VCaP (cell line): ENCODE measurements at regions not wholly inside any gene's neighbourhood (a gene's known extent, or its start where the extent isn't known, plus 50 kb on each side); places are given as distances from the start of the nearest gene placed in this dataset.
"Not testable (repeated sequence)": the region's sequence is repeated elsewhere in the genome, so short reads cannot be mapped to it uniquely, and the experiment has no call there.

Source experiments
- H3K27ac ChIP-seq: fragments of 450-650 bp; 2 replicates; pipeline ENCODE4 v1.5.1; 2017
- CTCF ChIP-seq: fragments of 450-650 bp; conservative IDR thresholded peaks from 2 replicates; pipeline ENCODE4 v1.5.1; 2017; ENCODE audit warnings: mild to moderate bottlenecking, moderate library complexity

GRCh38 chr10:44281089-44281613 lies 103.7 kb downstream of the CXCL12 start:
- no peak overlapping the region for H3K27ac ChIP-seq
- no peak for TF ChIP-seq CTCF

- H3K27ac ChIP-seq = no peak overlapping the region
- TF ChIP-seq CTCF = no peak
Observed at GRCh38 chr10:44280226-44281014, 104.5 kb downstream of the CXCL12 start.

DNA sequence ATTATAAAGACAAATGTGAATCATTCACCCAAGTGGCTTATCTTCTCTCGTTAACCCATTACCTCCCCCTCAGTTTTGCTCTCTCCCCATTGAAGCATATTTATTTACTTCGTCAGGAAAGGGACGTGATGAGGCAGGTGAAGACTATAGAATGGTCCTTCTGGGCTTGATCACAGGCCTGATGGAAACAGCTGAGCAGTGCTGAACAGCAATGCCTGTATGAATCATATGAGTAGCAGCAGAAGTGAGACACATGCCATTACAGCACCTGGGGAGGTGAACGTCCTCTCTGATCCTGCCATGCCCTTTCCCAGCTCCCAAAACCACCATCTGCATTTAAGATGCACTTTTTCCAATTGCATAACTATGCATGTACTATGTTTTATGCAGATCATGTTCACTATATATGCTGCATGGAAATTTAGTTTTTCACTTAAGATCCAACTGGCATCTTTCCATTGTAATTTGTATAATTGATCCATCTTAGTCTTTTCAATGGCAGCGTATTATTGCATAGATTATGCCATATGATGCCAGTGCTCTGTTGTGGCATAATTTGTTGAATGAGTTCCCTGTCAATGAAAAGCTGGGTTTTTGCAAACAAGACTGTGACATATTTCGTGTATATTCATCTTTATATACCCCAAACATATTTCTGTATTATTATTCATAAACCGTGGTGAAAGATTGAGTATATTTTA lies 105.3 kb downstream of the CXCL12 start:
- H3K27ac ChIP-seq = no peak overlapping the region

DNA sequence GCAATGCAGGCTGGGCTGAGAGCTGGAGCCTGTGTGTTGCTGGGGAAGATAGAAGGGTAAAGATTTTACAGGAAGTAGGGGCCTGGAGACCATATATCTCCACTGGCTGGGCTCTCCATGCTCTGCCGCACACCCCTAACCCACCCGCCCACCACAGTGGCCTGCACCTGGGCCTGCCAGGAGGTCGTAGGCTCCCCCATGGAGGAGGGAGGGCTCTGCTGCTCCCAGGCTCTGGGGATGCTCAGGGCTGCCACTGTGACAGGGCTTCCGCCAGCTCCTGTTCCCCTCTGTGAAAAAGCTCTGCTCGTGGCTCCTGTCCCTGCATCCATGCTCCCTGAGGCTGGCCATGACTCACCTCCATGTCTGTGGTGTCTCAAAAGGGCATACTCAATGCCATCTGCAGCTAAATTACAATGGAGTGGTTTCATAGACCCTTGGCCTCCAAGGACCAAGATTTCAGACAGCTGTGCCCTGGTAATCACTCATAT lies 106.0 kb downstream of the CXCL12 start:
- H3K27ac ChIP-seq = no peak overlapping the region
- TF ChIP-seq CTCF = no peak

More for the DNA sequence above, 105.3 kb downstream of the CXCL12 start:
- no peak for TF ChIP-seq CTCF

- H3K27ac ChIP-seq = not testable (repeated sequence)
Observed at GRCh38 chr10:44268435-44268948, 116.4 kb downstream of the CXCL12 start.

DNA sequence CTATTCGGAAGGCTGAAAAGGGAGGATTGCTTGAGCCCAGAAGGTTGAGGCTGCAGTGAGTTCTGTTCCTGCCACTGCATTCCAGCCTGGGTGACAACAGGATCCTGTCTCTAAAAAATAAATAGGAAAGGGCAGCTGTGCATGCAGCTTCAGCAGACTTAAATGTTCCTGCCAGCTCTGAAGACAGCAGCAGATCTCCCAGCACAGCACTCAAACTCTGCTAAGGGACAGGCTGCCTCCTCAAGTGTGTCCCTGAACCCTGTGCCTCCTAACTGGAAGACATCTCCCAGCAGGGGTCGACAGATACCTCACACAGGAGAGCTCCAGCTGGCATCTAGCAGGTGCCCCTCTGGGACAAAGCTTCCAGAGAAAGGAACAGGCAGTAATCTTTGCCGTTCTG lies 117.9 kb downstream of the CXCL12 start:
- H3K27ac ChIP-seq = no peak overlapping the region
- no peak for TF ChIP-seq CTCF

DNA sequence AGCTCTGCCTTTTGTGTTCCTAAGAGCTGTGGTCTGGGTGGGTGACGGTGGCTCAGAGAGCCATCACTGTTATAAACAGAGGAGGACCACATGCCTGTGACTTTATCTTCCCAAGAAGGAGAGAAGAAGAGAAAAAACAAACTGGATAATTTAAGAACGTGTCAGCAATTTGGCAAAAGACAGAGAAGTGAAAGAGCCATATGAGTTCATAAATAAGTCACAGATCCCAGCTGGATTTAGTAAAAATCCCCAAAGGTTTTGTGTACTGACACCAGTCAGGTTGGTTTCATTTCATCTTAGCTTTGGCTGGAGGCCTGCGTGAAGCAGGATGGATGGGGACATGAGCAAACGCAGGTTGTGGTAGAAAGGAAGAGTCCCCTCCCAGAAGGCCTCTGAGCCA lies 120.7 kb downstream of the CXCL12 start:
- TF ChIP-seq CTCF = no peak
- H3K27ac ChIP-seq = no peak overlapping the region
